NCI-H2227 treated with DMSO at 0.1 percent for 48 hours (cell line): ENCODE measurements at regions not wholly inside any gene's neighbourhood (a gene's known extent, or its start where the extent isn't known, plus 50 kb on each side); places are given as distances from the start of the nearest gene placed in this dataset.
"Not testable (repeated sequence)": the region's sequence is repeated elsewhere in the genome, so short reads cannot be mapped to it uniquely, and the experiment has no call there.

Experiments
- DNase-seq: peaks from one replicate; lab custom pipeline; 2025; lab: John Stamatoyannopoulos, UW

DNA sequence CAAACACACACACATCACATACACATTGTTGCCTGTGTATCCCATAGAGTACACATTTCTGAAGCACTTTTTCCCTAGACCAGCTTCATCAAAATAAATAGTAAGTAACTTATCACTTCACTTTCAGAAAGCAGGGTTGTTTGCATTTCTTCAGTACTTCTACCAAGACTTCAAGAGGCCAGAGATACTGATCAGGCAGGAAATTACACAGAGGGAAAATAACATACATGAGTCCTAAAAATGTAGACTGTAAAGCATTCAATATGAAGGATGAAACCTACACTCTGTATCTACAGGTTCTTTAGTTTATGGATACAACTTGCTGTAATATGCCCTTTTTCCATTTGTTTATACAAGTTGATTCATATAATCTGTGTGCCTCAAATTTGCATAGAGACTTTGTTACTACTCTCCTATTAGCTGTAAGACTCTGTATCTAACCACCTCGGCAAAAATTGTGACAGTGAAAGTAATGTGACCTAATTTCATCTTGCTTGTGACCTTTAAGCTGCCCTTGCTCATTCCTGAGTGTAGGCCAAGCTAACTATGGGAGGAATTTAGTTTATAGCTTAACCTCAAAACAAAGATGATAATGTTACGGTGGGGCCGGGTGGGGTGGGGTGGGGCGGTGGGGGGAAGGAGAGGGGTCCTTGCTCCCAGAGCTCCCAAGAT lies 228.9 kb upstream of the SPOPL start:
- no peak for DNase-seq

- not testable (repeated sequence) for DNase-seq
These were observed 228.3 kb upstream of the SPOPL start for GRCh38 chr2:138273280-138273679.

GRCh38 chr2:138274421-138275291 lies 226.9 kb upstream of the SPOPL start:
- DNase-seq, result no peak

DNA sequence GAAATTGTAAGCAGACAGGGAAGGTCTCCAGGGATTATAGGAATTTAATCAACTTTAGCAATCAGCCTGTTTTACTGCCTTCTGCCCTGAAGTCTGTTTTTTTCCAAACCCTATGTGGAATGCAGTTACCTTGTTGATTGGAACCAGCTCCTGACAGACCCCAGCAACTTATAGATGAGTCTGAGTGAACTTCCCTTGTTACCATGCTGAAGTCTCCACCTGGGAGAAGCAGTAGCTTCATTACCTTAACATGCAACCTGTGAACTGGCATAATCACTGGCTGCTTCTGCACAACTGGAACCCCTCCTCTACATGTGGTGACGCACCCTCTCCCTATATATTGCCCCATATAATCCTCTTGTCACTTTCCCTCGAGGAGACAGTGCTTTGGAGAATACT lies 226.3 kb upstream of the SPOPL start:
- no peak for DNase-seq

DNA sequence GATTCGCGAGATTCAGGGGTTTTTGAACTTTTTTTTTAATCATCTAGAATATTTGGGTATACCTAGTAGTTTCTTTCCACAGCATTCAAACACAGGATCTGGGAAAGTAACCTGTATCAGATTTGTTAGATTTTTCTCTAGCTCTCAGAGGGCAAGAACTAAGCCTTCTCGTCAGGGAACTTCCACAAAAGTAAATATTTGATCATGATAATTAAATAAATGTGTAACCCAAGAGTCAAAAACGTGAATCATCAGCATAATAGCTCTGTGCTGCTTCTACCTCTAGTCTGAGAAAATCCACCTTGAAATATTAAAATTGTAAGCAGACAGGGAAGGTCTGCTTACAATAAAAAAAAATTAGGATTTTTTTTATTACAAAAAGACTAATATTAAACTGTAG lies 225.7 kb upstream of the SPOPL start:
- no peak for DNase-seq

GRCh38 chr2:138276339-138276738 lies 225.2 kb upstream of the SPOPL start:
- no peak for DNase-seq

- no peak for DNase-seq
These were observed 224.5 kb upstream of the SPOPL start for GRCh38 chr2:138277062-138277461.

DNA sequence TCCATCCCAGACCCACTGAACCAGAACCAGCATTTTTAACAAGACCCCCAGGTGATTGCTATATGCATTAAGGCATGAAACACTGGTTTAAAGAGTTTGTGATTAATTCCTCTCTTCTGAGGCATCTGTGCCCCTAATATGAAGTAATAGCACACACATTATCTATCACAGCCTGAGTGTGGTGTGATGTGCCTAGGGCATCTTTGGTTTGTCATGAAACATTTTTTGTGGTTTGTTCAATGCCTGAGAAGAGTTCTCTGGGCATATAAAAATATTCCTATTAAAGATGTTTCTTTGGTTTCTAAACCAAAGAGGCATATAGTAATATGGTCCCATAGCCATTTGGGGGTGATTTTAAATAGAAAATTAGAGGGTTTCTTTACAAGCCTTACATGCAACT lies 221.7 kb upstream of the SPOPL start:
- no peak for DNase-seq

DNA sequence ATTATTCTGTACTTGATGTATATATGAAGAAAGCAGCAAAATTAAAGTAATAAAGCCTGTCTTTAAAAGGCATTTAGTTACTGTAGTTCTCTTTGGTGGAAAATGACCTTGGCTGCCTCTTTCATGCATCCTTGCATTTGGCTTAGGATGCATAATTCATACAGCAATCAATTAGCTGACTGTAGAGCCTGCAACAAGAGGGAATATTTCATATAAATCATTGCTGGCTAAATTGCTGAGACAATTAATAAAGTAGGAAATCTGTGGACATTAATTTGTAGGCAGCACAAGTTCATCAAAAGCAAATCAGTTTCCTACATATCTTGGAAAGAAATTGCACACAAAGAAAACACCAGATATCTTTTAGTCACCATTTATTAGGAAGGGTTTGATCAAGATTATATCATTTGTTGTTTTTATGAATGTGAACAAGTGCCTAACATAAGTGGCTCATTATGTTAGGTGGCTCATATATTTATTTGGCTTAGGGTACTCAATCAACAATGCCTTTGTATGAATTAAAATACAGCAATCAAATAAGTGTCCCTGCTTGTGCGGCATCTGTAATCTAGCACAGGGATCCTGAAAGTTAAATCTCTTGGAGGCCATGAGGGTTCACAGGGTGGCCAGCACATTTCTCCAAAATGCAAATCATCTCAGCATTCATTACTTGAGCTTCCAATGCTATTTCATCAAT lies 220.4 kb upstream of the SPOPL start:
- DNase-seq, result no peak

DNA sequence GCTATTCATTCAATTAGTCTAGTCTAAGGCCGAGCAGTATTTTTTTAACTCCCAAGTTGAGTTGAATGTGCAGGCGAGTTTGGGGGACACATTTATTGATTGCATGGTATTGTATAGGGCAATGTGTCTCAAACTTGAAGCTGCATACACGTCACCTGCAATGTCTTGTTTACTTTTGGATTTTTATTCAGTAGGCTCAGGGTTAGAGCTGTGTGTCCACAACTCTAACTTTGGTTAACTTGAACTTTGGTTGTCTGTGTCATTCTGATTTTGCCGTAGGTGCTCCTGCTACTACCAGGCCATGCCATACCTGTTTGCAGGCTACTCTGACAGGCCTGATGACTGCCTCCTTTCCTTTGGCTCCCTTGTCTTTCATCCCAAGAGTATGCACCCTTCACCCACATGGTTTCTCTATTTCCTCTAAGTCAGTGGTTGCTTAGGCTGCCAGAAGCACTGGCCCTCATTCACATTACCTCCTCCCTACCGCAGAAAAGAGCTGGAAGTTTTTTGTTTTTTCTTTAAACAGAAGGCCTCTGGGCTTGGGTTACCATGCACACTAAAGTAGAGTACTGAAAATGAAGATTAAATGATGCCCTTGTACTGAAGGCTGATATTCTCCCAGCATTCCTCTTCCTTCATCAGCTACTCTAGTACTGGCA lies 219.4 kb upstream of the SPOPL start:
- DNase-seq, result no peak

GRCh38 chr2:138291805-138292204 lies 209.8 kb upstream of the SPOPL start:
- no peak for DNase-seq

DNA sequence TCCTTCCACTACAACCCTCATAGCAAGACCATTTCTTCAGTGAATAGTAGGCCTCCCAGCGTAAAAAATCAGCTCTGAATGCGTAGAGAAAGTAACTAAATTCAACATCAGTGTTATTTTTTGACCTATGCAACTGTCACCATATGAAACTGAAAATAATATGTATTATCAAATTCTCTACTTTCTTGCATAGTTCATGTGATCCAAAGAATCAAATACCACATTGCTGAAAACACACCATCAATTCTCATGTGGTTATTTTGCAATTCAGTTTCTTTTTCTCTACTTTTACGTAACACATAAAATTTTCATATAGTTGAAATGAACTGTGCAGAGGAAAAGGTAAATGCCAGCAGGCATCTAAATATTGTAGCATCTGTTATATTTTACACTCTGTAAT lies 208.5 kb upstream of the SPOPL start:
- no peak for DNase-seq

DNA sequence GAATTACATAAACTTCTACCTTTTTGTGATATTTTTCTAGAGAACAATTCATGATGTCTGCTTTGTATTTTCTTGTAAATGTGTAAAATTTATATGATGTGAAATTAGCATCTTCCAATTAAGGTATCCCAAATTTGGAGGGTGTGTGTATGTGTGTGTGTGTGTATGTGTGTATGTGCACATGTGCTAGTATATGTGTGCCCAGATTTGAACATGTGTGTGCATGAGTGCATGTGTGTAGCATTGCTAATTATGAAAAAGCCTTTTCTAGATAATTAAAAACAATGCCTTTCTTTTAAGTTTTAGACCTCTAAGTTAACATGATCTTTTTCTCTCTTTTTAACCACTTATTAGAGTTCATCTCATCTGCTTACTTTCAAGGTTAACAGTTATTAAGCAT lies 208.0 kb upstream of the SPOPL start:
- DNase-seq, result no peak

- DNase-seq, result no peak
These were observed 207.1 kb upstream of the SPOPL start for GRCh38 chr2:138294451-138294850.

- DNase-seq, result no peak
These were observed 205.2 kb upstream of the SPOPL start for GRCh38 chr2:138296365-138296764.

DNA sequence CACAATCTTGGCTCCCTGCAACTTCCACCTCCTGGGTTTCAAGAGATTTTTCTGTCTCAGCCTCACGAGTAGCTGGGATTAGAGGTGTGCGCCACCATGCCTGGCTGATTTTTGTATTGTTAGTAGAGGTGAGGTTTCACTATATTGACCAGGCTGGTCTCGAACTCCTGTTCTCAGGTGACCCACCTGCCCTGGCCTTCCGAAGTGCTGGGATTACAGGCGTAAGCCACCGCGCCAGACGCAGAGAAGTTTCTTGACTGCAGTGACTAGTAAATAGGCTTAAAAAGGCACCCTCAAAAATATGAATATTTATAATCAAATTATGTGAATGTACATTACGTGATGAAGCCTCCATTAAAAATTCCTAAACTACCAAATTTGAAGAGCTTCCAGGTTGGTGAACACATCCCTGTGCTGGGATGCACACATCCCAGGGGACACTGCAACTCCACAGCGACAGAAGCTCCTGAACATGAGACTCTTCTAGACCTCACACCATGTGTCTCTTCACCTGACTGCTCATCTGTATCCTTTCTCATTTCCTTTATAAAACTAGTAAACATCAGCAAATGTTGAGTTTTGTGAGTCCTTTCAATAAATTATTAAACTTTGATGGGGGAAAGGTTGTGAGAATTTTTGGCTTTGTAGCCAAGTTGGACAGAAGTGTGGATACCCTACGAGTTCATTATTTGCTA lies 203.3 kb upstream of the SPOPL start:
- no peak for DNase-seq

- DNase-seq, result no peak
These were observed 202.7 kb upstream of the SPOPL start for GRCh38 chr2:138298900-138299299.

DNA sequence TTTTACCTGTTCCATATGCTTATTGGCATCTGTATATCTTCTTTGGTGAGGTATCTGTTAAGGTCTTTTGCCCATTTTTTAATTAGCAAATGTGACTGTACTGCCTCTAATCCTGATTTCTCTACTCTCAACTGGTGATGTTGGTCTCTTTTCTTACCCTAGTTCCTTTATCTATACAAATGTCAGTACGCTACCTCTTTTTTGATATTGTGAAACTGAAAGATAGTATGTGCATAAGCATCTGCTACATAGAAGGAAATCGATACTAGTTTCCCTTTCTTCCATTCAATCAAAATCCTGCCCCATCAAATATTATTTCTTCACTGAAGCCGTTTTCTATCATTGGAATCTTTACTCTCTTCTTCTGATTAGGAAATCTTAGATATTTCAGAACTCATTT lies 194.9 kb upstream of the SPOPL start:
- no peak for DNase-seq

GRCh38 chr2:138307099-138307498 lies 194.5 kb upstream of the SPOPL start:
- no peak for DNase-seq

DNA sequence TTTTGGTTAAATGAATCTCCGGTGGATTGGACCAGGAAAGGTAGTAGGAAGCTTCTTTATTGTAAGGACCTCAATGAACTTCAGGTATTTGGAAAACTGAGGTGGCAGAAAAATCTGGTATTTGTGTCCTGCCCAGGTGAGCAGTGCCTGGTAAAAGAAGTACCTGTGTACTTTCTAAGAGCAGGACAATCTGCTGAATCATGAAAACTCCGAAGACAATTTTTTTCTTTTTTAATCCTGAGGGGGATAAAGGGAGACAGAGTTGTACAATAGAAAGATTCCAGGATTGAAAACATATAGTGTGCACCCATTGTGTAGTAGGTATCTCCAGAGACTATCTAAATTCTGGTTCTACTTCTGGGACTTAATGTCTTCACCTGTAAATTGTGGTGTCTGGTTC lies 191.8 kb upstream of the SPOPL start:
- DNase-seq, result no peak

- no peak for DNase-seq
These were observed 189.5 kb upstream of the SPOPL start for GRCh38 chr2:138312061-138312460.

DNA sequence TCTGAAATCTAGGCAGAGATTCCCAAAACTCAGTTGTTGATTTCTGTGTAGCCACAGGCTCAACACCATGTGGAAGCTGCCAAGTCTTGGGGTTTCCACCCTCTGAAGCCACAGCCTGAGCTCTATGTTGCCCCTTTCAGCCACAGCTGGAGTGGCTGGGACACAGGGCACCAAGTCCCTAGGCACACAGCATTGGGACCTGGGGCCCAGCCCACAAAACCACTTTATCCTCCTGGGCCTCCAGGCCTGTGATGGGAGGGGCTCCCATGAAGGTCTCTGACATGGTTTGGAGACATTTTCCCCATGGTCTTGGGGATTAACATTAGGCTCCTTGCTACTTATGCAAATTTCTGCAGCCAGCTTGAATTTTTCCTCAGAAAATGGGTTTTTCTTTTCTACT lies 186.0 kb upstream of the SPOPL start:
- DNase-seq, result not testable (repeated sequence)
